OCI-LY7 (cell line): ENCODE measurements at regions not wholly inside any gene's neighbourhood (a gene's known extent, or its start where the extent isn't known, plus 50 kb on each side); places are given as distances from the start of the nearest gene placed in this dataset.

Experiments used
- CTCF ChIP-seq: fragments of 200-600 bp; sonication (generic); conservative IDR thresholded peaks from 2 replicates; pipeline ENCODE4 v1.5.1; 2014; ENCODE audit warnings: mild to moderate bottlenecking, antibody characterized with exemption, low read length, moderate library complexity, mixed read lengths
- EZH2phosphoT487 ChIP-seq: fragments of 200-600 bp; sonication (generic); IDR thresholded peaks from 2 replicates; pipeline ENCODE4 v1.6.1; 2018; ENCODE audit warnings: low read depth, borderline replicate concordance, mild to moderate bottlenecking, mixed run types, antibody characterized with exemption, low read length, moderate library complexity, mixed read lengths

GRCh38 chr17:79174193-79174765 is 99.7 kb downstream of the ENGASE start:
- TF ChIP-seq CTCF (no peak), EZH2phosphoT487 (no peak)
